Testis (tissue), 2 donors: ENCODE measurements at regions not wholly inside any gene's neighbourhood (a gene's known extent, or its start where the extent isn't known, plus 50 kb on each side); places are given as distances from the start of the nearest gene placed in this dataset.

Experiments used
- DNase-seq: peaks from one replicate; pipeline ENCODE4 v3.0.0-alpha.2; 2019
- H3K27ac ChIP-seq, 2 donors: fragments of 200-600 bp; sonication (generic); one replicate each; pipeline ENCODE4 v1.5.1; 2019
- H3K27me3 ChIP-seq: fragments of 200-600 bp; sonication (generic); one replicate; pipeline ENCODE4 v1.5.1; 2019
- H3K36me3 ChIP-seq: fragments of 200-600 bp; sonication (generic); one replicate; pipeline ENCODE4 v1.5.1; 2017; ENCODE audit warnings: low read depth; ENCODE audit errors: missing control alignments
- H3K4me1 ChIP-seq: fragments of 200-600 bp; sonication (generic); one replicate; pipeline ENCODE4 v1.5.1; 2019
- H3K4me3 ChIP-seq, 2 donors: fragments of 200-600 bp; sonication (generic); one replicate each; pipeline ENCODE4 v1.5.1; 2017 to 2019
- H3K9me3 ChIP-seq: fragments of 200-600 bp; sonication (generic); one replicate; pipeline ENCODE4 v1.5.1; 2017
- POLR2A ChIP-seq: fragments of 450-650 bp; IDR thresholded peaks from one replicate; pipeline ENCODE4 v1.6.1; 2017; ENCODE audit warnings: antibody characterized with exemption, mild to moderate bottlenecking, moderate library complexity
- WGBS, 2 donors: methylation state at CpG; one replicate each; pipeline ENCODE4 v1.1.5; 2018; 5-methylcytosine and 5-hydroxymethylcytosine counted together
- intact Hi-C: fragments of 100-400 bp; cut with DNase I; formaldehyde crosslinking; loops from one replicate; pipeline ENCODE4 v1.15.1; 2023; ENCODE audit warnings: low total_unique reads
- TF ChIP-seq, protein P1 (sequence below), 3 experiments: fragments of 450-650 bp in 2 of 3; fragments of 200-600 bp in 1 of 3; sonication (generic) in 1 of 3; IDR thresholded peaks; one replicate each; pipeline ENCODE4 v1.5.1; 2016 to 2019; ENCODE audit warnings: antibody characterized with exemption in 3 of 3, mild to moderate bottlenecking in 2 of 3, moderate library complexity in 1 of 3

GRCh38 chr1:118575060-118575459 lies 390.0 kb upstream of the SPAG17 start:
- no peaks in the 10 kb centered on the region for H3K4me1 ChIP-seq
- no peak overlapping the region for H3K4me3 ChIP-seq
- WGBS, 2 donors, result 84 to 98% methylated on average over 2 of the region's 2 CpGs
- no peaks in the 10 kb centered on the region for H3K9me3 ChIP-seq
- DNase-seq, result no peak
- no peak overlapping the region for H3K27ac ChIP-seq
- H3K27me3 ChIP-seq, result no peaks in the 10 kb centered on the region
- no peaks in the 10 kb centered on the region for H3K36me3 ChIP-seq
- intact Hi-C loops, result no loop called here
- no peak for TF ChIP-seq POLR2A
- TF ChIP-seq, protein P1, sequence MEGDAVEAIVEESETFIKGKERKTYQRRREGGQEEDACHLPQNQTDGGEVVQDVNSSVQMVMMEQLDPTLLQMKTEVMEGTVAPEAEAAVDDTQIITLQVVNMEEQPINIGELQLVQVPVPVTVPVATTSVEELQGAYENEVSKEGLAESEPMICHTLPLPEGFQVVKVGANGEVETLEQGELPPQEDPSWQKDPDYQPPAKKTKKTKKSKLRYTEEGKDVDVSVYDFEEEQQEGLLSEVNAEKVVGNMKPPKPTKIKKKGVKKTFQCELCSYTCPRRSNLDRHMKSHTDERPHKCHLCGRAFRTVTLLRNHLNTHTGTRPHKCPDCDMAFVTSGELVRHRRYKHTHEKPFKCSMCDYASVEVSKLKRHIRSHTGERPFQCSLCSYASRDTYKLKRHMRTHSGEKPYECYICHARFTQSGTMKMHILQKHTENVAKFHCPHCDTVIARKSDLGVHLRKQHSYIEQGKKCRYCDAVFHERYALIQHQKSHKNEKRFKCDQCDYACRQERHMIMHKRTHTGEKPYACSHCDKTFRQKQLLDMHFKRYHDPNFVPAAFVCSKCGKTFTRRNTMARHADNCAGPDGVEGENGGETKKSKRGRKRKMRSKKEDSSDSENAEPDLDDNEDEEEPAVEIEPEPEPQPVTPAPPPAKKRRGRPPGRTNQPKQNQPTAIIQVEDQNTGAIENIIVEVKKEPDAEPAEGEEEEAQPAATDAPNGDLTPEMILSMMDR (IDR thresholded peaks at IDR 0.05), result no peak

GRCh38 chr1:118564961-118565703 lies 380.1 kb upstream of the SPAG17 start:
- H3K36me3 ChIP-seq, result no peaks in the 10 kb centered on the region
- no peaks in the 10 kb centered on the region for H3K9me3 ChIP-seq
- intact Hi-C loops, result no loop called here
- no peak overlapping the region for H3K27ac ChIP-seq
- no peak for DNase-seq
- no peaks in the 10 kb centered on the region for H3K27me3 ChIP-seq
- TF ChIP-seq POLR2A, result no peak
- TF ChIP-seq, protein P1 (IDR thresholded peaks at IDR 0.05), result no peak
- H3K4me3 ChIP-seq, result no peak overlapping the region
- 82 to 94% methylated on average over 2 of the region's 2 CpGs for WGBS, 2 donors
- H3K4me1 ChIP-seq, result no peaks in the 10 kb centered on the region

DNA sequence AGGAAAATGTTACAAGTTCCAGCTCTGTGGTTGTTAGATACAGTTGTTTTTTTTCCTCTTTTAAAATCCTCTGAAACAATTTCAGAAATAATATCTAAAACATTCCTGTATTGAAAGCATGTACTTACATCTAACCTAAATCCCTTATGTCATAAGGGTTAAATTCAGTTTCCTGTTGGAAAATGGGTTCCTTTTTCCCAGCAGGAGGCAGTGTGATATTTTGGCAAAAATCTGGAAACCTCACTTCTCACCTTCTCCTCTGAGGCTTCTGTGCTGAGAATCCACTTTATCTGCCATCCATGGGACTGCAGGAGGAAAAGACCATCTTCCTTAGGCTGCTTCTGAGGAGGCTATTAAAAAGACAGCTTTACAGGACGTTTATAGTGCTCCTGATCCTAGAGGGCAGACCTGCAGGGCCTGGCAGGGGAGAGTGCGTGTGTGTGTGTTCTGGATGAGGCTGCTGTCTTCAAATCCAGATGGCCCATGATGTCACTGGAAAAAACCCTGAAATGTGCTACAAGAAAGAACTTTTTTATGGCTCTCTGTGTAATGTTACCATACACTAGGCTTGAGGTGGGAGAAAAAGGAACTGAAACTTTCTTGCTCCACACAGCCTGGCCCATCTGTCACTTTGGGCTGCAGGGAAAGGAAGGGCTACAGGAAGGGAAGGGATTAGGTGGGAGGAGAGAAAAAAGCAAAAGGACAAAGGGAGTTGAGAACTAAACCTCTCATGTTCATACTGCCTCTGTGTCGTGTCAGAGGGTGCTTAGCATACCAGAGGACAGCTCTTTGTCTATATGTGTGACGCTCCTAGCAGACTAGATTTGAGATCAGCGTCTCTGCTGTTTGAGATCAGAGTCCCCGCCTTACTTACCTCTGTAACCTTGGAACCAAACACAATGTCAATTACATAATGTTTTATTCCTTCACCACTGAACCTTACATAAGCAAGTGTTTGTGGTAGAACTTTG lies 379.2 kb upstream of the SPAG17 start:
- TF ChIP-seq, protein P1 (IDR thresholded peaks at IDR 0.05), result no peak
- TF ChIP-seq POLR2A, result no peak
- Histone ChIP-seq H3K4me1 (no peaks in the 10 kb centered on the region), H3K27me3 (no peaks in the 10 kb centered on the region), H3K9me3 (no peaks in the 10 kb centered on the region), H3K36me3 (no peaks in the 10 kb centered on the region), H3K4me3 (no peak overlapping the region), H3K27ac (no peak overlapping the region)
- intact Hi-C loops, result no loop called here
- DNase-seq, result no peak
- WGBS, 2 donors, result 56 to 57% methylated on average over 6 of the region's 6 CpGs

GRCh38 chr1:118558933-118559332 lies 373.9 kb upstream of the SPAG17 start:
- H3K27me3 ChIP-seq, result no peaks in the 10 kb centered on the region
- no peak overlapping the region for H3K27ac ChIP-seq
- H3K4me1 ChIP-seq, result no peaks in the 10 kb centered on the region
- WGBS, 2 donors, result 50 to 59% methylated on average over 3 of the region's 3 CpGs
- H3K9me3 ChIP-seq, result no peaks in the 10 kb centered on the region
- no peak for TF ChIP-seq POLR2A
- TF ChIP-seq, protein P1 (IDR thresholded peaks at IDR 0.05), result no peak
- H3K36me3 ChIP-seq, result no peaks in the 10 kb centered on the region
- intact Hi-C loops, result no loop called here
- no peak overlapping the region for H3K4me3 ChIP-seq
- no peak for DNase-seq
